ENCODE measurements at regions not wholly inside any gene's neighbourhood (a gene's known extent, or its start where the extent isn't known, plus 50 kb on each side); places are given as distances from the start of the nearest gene placed in this dataset.

GRCh38 chr6:1515781-1516180 is 93.9 kb upstream of the FOXC1 start:
- no peak for TF ChIP-seq CTCF (IDR thresholded peaks at IDR 0.05; ENCODE audit: unreplicated experiment)
- DNase-seq (ENCODE audit: low spot score in 2 of 2, unreplicated experiment in 2 of 2), result no peak
- H3K36me3 Mint-ChIP-seq, result no peaks in the 10 kb centered on the region
- H3K4me3 Mint-ChIP-seq, result no peak overlapping the region
- no peaks in the 10 kb centered on the region for H3K9me3 Mint-ChIP-seq
- peaks cover 20% of the 10 kb centered on the region for H3K27me3 Mint-ChIP-seq (ENCODE audit: low read depth)
- H3K4me1 Mint-ChIP-seq, result peaks cover 13% of the 10 kb centered on the region
- no peak overlapping the region for H3K27ac Mint-ChIP-seq

GRCh38 chr6:1516742-1517520 is 92.8 kb upstream of the FOXC1 start:
- no peak for TF ChIP-seq CTCF (IDR thresholded peaks at IDR 0.05; ENCODE audit: unreplicated experiment)
- H3K4me1 Mint-ChIP-seq, result peaks cover 13% of the 10 kb centered on the region

GRCh38 chr6:1518855-1519254 is 90.9 kb upstream of the FOXC1 start:
- no peaks in the 10 kb centered on the region for H3K9me3 Mint-ChIP-seq
- DNase-seq (ENCODE audit: low spot score in 2 of 2, unreplicated experiment in 2 of 2), result no peak
- no peak overlapping the region for H3K4me3 Mint-ChIP-seq
- peaks cover 46% of the 10 kb centered on the region for H3K27me3 Mint-ChIP-seq (ENCODE audit: low read depth)
- no peak for TF ChIP-seq CTCF (IDR thresholded peaks at IDR 0.05; ENCODE audit: unreplicated experiment)
- H3K4me1 Mint-ChIP-seq, result peaks cover 4% of the 10 kb centered on the region
- no peak overlapping the region for H3K27ac Mint-ChIP-seq
- H3K36me3 Mint-ChIP-seq, result no peaks in the 10 kb centered on the region

More at GRCh38 chr6:1516742-1517520, 92.8 kb upstream of the FOXC1 start:
- Mint-ChIP-seq H3K9me3 (no peaks in the 10 kb centered on the region), H3K4me3 (no peak overlapping the region), H3K36me3 (no peaks in the 10 kb centered on the region), H3K27me3 (ENCODE audit: low read depth) (peaks cover 28% of the 10 kb centered on the region), H3K27ac (no peak overlapping the region)
- no peak for DNase-seq (ENCODE audit: low spot score in 2 of 2, unreplicated experiment in 2 of 2)

GRCh38 chr6:1519597-1519996 is 90.1 kb upstream of the FOXC1 start:
- no peaks in the 10 kb centered on the region for H3K9me3 Mint-ChIP-seq
- no peak for DNase-seq (ENCODE audit: low spot score in 2 of 2, unreplicated experiment in 2 of 2)
- H3K36me3 Mint-ChIP-seq, result no peaks in the 10 kb centered on the region
- no peak for TF ChIP-seq CTCF (IDR thresholded peaks at IDR 0.05; ENCODE audit: unreplicated experiment)
- no peak overlapping the region for H3K4me3 Mint-ChIP-seq
- no peak overlapping the region for H3K27ac Mint-ChIP-seq
- H3K4me1 Mint-ChIP-seq, result peaks cover 4% of the 10 kb centered on the region
- peaks cover 52% of the 10 kb centered on the region for H3K27me3 Mint-ChIP-seq (ENCODE audit: low read depth)

- Mint-ChIP-seq H3K4me1 (peaks cover 15% of the 10 kb centered on the region), H3K36me3 (no peaks in the 10 kb centered on the region), H3K9me3 (no peaks in the 10 kb centered on the region), H3K27ac (no peak overlapping the region), H3K27me3 (ENCODE audit: low read depth) (peaks cover 46% of the 10 kb centered on the region), H3K4me3 (no peak overlapping the region)
- DNase-seq (ENCODE audit: low spot score in 2 of 2, unreplicated experiment in 2 of 2), result no peak
- TF ChIP-seq CTCF (IDR thresholded peaks at IDR 0.05; ENCODE audit: unreplicated experiment), result no peak
Observed at GRCh38 chr6:1522779-1523178, 86.9 kb upstream of the FOXC1 start.
